ENCODE measurements at regions not wholly inside any gene's neighbourhood (a gene's known extent, or its start where the extent isn't known, plus 50 kb on each side); places are given as distances from the start of the nearest gene placed in this dataset.

- Histone ChIP-seq H3K9me1 (ENCODE audit: insufficient read depth, low read length) (peaks cover 8% of the 10 kb centered on the region), H3K27ac (ENCODE audit: insufficient read depth, low read length) (peak overlapping the region; percentile 77), H2BK20ac (ENCODE audit: low read depth, low read length) (peak overlapping the region; percentile 96), H4K5ac (ENCODE audit: low read depth, low read length) (peak overlapping the region; percentile 95), H4K20me1 (ENCODE audit: insufficient read depth, low read length) (no peaks in the 10 kb centered on the region; the same call in 1 of the 2 replicates), H3K9ac (ENCODE audit: low read depth, low read length) (peak overlapping the region; percentile 52; the same call in 1 of the 2 replicates), H2BK15ac (ENCODE audit: low read depth, low read length) (peak overlapping the region; percentile 59; the same call in 1 of the 3 replicates), H3K79me1 (ENCODE audit: low read depth in 1 of 2, low read length in 2 of 2) (no peaks in the 10 kb centered on the region), H3K56ac (ENCODE audit: extremely low read depth, insufficient read depth, low read length) (peak overlapping the region; percentile 71), H3K14ac (replicated peaks; ENCODE audit: low read depth, low read length) (peak overlapping the region; percentile 71), H3K4me1 (ENCODE audit: control insufficient read depth, insufficient read depth, low read length) (peaks cover 16% of the 10 kb centered on the region), H2AK9ac (replicated peaks; ENCODE audit: low read depth, low read length, poor library complexity) (no peak overlapping the region), H3K27me3 (ENCODE audit: control insufficient read depth, insufficient read depth, low read length) (no peaks in the 10 kb centered on the region), H3K4ac (ENCODE audit: low read depth, low read length) (peak overlapping the region; percentile 87), H2BK5ac (ENCODE audit: low read depth, low read length, poor library complexity, severe bottlenecking) (peak overlapping the region; percentile 98), H3K23ac (ENCODE audit: low read depth, low read length) (peak overlapping the region; percentile 72; the same call in 1 of the 2 replicates), H4K8ac (ENCODE audit: low read depth in 2 of 2, low read length in 2 of 2) (peak overlapping the region; percentile 37 to 86; a peak in 3 of 4 replicates), H3K9me3 (ENCODE audit: control insufficient read depth, insufficient read depth, low read length) (no peaks in the 10 kb centered on the region), H4K91ac (ENCODE audit: insufficient read depth, low read depth, low read length) (peak overlapping the region; percentile 73), H3K4me2 (ENCODE audit: low read depth, low read length) (peak overlapping the region; percentile 96), H3K18ac (ENCODE audit: low read depth, low read length) (peak overlapping the region; percentile 98), H2BK120ac (ENCODE audit: low read depth, low read length) (peak overlapping the region; percentile 95), H3K36me3 (ENCODE audit: control insufficient read depth, insufficient read depth, low read length) (no peaks in the 10 kb centered on the region), H3K4me3 (ENCODE audit: insufficient read depth, low read depth, low read length) (peak overlapping the region; percentile 12; the same call in 1 of the 2 replicates), H2AK5ac (ENCODE audit: low read depth, low read length) (peak overlapping the region; percentile 5; the same call in 1 of the 2 replicates), H2AFZ (replicated peaks; ENCODE audit: low read length, poor library complexity) (no peak overlapping the region)
- no TSS peak for BruUV-seq (replicated peaks)
- peak; percentile 63 for TF ChIP-seq RCOR1 (IDR thresholded peaks at IDR 0.05; ENCODE audit: insufficient replicate concordance, low read length)
- TF ChIP-seq USF2 (IDR thresholded peaks at IDR 0.05; ENCODE audit: low read depth, low read length), result no peak
- TF ChIP-seq, protein P1, sequence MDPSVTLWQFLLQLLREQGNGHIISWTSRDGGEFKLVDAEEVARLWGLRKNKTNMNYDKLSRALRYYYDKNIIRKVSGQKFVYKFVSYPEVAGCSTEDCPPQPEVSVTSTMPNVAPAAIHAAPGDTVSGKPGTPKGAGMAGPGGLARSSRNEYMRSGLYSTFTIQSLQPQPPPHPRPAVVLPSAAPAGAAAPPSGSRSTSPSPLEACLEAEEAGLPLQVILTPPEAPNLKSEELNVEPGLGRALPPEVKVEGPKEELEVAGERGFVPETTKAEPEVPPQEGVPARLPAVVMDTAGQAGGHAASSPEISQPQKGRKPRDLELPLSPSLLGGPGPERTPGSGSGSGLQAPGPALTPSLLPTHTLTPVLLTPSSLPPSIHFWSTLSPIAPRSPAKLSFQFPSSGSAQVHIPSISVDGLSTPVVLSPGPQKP (IDR thresholded peaks at IDR 0.05; ENCODE audit: borderline replicate concordance, low read depth, low read length), result no peak
- TF ChIP-seq RAD21 (IDR thresholded peaks at IDR 0.05; ENCODE audit: low read length), result no peak
- TF ChIP-seq MAZ (IDR thresholded peaks at IDR 0.05; ENCODE audit: borderline replicate concordance, low read depth, low read length), result no peak
- TF ChIP-seq SMC3 (IDR thresholded peaks at IDR 0.05; ENCODE audit: low read depth, low read length), result no peak
- peak; percentile 99 for TF ChIP-seq FOS (IDR thresholded peaks at IDR 0.05; ENCODE audit: low read depth, low read length)
- TF ChIP-seq RFX5 (IDR thresholded peaks at IDR 0.05; ENCODE audit: low read depth, low read length), result no peak
- peak; percentile 98 for TF ChIP-seq CEBPB (IDR thresholded peaks at IDR 0.05; ENCODE audit: low read depth, low read length)
- TF ChIP-seq NFE2L2 (IDR thresholded peaks at IDR 0.05; ENCODE audit: low read depth, low read length), result no peak; the same call in 1 of the 2 replicates
- peak; percentile 41; the same call in 1 of the 2 replicates for TF ChIP-seq BHLHE40 (IDR thresholded peaks at IDR 0.05; ENCODE audit: low read depth, low read length)
- TF ChIP-seq, protein P2, sequence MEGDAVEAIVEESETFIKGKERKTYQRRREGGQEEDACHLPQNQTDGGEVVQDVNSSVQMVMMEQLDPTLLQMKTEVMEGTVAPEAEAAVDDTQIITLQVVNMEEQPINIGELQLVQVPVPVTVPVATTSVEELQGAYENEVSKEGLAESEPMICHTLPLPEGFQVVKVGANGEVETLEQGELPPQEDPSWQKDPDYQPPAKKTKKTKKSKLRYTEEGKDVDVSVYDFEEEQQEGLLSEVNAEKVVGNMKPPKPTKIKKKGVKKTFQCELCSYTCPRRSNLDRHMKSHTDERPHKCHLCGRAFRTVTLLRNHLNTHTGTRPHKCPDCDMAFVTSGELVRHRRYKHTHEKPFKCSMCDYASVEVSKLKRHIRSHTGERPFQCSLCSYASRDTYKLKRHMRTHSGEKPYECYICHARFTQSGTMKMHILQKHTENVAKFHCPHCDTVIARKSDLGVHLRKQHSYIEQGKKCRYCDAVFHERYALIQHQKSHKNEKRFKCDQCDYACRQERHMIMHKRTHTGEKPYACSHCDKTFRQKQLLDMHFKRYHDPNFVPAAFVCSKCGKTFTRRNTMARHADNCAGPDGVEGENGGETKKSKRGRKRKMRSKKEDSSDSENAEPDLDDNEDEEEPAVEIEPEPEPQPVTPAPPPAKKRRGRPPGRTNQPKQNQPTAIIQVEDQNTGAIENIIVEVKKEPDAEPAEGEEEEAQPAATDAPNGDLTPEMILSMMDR (conservative IDR thresholded peaks at IDR 0.05; ENCODE audit: low read depth, low read length), result no peak
- in situ Hi-C loops (cut with MboI; ENCODE audit: low sequenced_read_pairs) (no loop called here), intact Hi-C loops (cut with micrococcal nuclease) (loop anchor here (1.0 kb wide), 1 partner anchor 121 kb away; the partner anchor contains the start of gene LRIG3), dilution Hi-C loops (cut with HindIII; ENCODE audit: low sequenced_read_pairs, unreplicated experiment) (no loop called here)
- ATAC-seq (ENCODE audit: low read depth) (peak; percentile 74), DNase-seq (peak; percentile 96)
- ChIA-PET CTCF (interaction anchor here (0.5 to 1.6 kb wide), 4 partner anchors 200 to 1419 kb away, joined by 3 to 5 read pairs (median 4); no protein-coding TSS in a partner anchor), POLR2A (ENCODE audit: unreplicated experiment) (interaction anchor here (0.6 to 1.5 kb wide), 3 partner anchors 8 to 122 kb away, joined by 3 to 8 read pairs (median 4); partner anchors contain the start of gene LRIG3)
- WGBS, 2 experiments (ENCODE audit: extremely low coverage in 2 of 2, insufficient read length in 1 of 2), result no CpG with 5 or more reads among the region's 4 CpGs
Observed at GRCh38 chr12:59041241-59042121, 121.2 kb upstream of the LRIG3 start.

All from IMR-90 (cell line).